ENCODE measurements at regions not wholly inside any gene's neighbourhood (a gene's known extent, or its start where the extent isn't known, plus 50 kb on each side); places are given as distances from the start of the nearest gene placed in this dataset.

GRCh38 chr4:53809816-53810215 is 218.5 kb upstream of the LNX1 start:
- no peak for TF ChIP-seq ZMAT3 (CRISPR knock-in tag; conservative IDR thresholded peaks at IDR 0.05)
- no peak for TF ChIP-seq FOXJ3 (CRISPR knock-in tag; IDR thresholded peaks at IDR 0.05; ENCODE audit: borderline replicate concordance)
- no peak for TF ChIP-seq ZNF557 (CRISPR knock-in tag; IDR thresholded peaks at IDR 0.05)
- no peak for TF ChIP-seq EEA1 (CRISPR knock-in tag; IDR thresholded peaks at IDR 0.05; ENCODE audit: borderline replicate concordance)
- no peak for TF ChIP-seq ZNF556 (CRISPR knock-in tag; IDR thresholded peaks at IDR 0.05; ENCODE audit: borderline replicate concordance)
- TF ChIP-seq JUN (CRISPR knock-in tag; IDR thresholded peaks at IDR 0.05) = no peak
- no peak for TF ChIP-seq ZNF12 (CRISPR knock-in tag; IDR thresholded peaks at IDR 0.05)
- TF ChIP-seq ZNF503 (CRISPR knock-in tag; IDR thresholded peaks at IDR 0.05) = no peak
- TF ChIP-seq ZMYM2 (CRISPR knock-in tag; IDR thresholded peaks at IDR 0.05) = no peak
- TF ChIP-seq POLR2G (IDR thresholded peaks at IDR 0.05; ENCODE audit: low read depth, low read length) = no peak
- no peak for TF ChIP-seq PLRG1 (conservative IDR thresholded peaks at IDR 0.05)
- no peak for TF ChIP-seq ESRRA (CRISPR knock-in tag; IDR thresholded peaks at IDR 0.05; ENCODE audit: low read depth)
- no peak for TF ChIP-seq KDM6A (CRISPR knock-in tag; IDR thresholded peaks at IDR 0.05; ENCODE audit: low read depth)
- no peak for TF ChIP-seq SMYD3 (CRISPR knock-in tag; IDR thresholded peaks at IDR 0.05)
- no peak for TF ChIP-seq ZNF367 (CRISPR knock-in tag; IDR thresholded peaks at IDR 0.05; ENCODE audit: borderline replicate concordance)
- FAIRE-seq (no peak), ATAC-seq (no peak), DNase-seq (ENCODE audit: low spot score) (no peak)
- Histone ChIP-seq H3K4me2 (ENCODE audit: low read depth, low read length) (no peak overlapping the region), H3K4me3 (replicated peaks in 1 of 3; ENCODE audit: insufficient read depth in 1 of 3, low read depth in 2 of 3, low read length in 3 of 3) (no peak overlapping the region), H2AFZ (ENCODE audit: low read length) (no peak overlapping the region), H3K9ac (ENCODE audit: insufficient read depth, low read depth, low read length) (no peak overlapping the region), H3K27ac (ENCODE audit: extremely low read length, insufficient read depth, low read length) (no peak overlapping the region), H3K27me3 (ENCODE audit: control insufficient read depth in 1 of 2, insufficient read depth in 2 of 2, low read length in 2 of 2) (no peaks in the 10 kb centered on the region), H3K36me3 (replicated peaks in 1 of 2; ENCODE audit: control insufficient read depth in 1 of 2, insufficient read depth in 2 of 2, low read length in 2 of 2) (no peaks in the 10 kb centered on the region), H4K20me1 (ENCODE audit: insufficient read depth, low read length) (no peaks in the 10 kb centered on the region), H3K4me1 (ENCODE audit: insufficient read depth, low read length) (no peaks in the 10 kb centered on the region), H3K9me3 (ENCODE audit: low read length) (no peaks in the 10 kb centered on the region), H3K79me2 (ENCODE audit: insufficient read depth, low read length) (no peaks in the 10 kb centered on the region)
- no TSS peak for BruUV-seq (replicated peaks)
- in situ Hi-C loops (cut with HindIII; ENCODE audit: extremely low pct_ligation_motif_present, low pct_unique_long_range_greater_than_20kb) (loop anchor here (25.0 kb wide), 1 partner anchor 798 kb away; no protein-coding TSS in a partner anchor), intact Hi-C loops (cut with micrococcal nuclease; ENCODE audit: unreplicated experiment) (loop anchor here (10.0 kb wide), 1 partner anchor 615 kb away; no protein-coding TSS in a partner anchor)
- 11% methylated on average over 3 of the region's 3 CpGs for WGBS (ENCODE audit: low lambda C conversion rate)
- POLR2A ChIA-PET = no interaction called here
- CTCF ChIA-PET (ENCODE audit: low intra/inter-chr PET ratio, low total read pairs) = no interaction called here
